ENCODE measurements at regions not wholly inside any gene's neighbourhood (a gene's known extent, or its start where the extent isn't known, plus 50 kb on each side); places are given as distances from the start of the nearest gene placed in this dataset.

DNA sequence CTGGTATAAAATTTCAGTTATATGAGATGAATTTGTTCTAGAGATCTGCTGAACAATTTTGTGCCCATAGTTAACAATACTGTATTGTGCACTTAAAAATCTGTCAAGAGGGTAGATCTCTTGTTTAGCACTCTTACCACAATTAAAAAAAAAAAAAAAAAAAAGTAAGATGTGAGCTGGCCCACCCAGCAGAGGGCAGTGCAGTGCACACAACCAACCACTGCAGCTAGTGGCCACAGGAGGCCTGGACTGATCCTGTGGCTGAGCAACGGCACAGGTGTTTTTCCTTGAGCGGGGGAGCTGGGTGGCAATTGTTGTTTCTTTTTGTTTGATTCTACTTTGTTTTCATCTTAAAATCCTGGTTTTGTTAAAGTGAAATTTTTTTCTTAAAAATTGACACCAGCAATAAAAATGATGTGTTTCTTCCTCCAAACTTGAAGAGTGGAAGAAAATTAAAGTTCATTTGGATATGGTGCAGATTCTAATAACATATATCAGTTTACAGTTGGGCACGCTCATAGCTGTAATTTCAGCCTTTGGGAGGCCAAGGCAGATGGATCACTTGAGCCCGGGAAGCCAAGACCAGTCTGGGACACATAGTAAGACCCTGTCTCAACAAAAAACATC, 171.1 kb upstream of the TBX20 start:
- H3K9ac ChIP-seq (ENCODE audit: low read depth, low read length) = no peak overlapping the region
- H2BK5ac ChIP-seq (ENCODE audit: low read depth, low read length, poor library complexity, severe bottlenecking) = no peak overlapping the region
- no peaks in the 10 kb centered on the region for H3K36me3 ChIP-seq (ENCODE audit: control insufficient read depth, insufficient read depth, low read length)
- no peak overlapping the region for H2BK20ac ChIP-seq (ENCODE audit: low read depth, low read length)
- ChIA-PET CTCF (interaction anchor here (0.6 to 2.0 kb wide), 8 partner anchors 9 to 199 kb away, joined by 3 to 19 read pairs (median 4); no protein-coding TSS in a partner anchor), POLR2A (ENCODE audit: unreplicated experiment) (interaction anchor here (0.6 to 0.7 kb wide), 3 partner anchors 12 to 560 kb away, joined by 3 to 6 read pairs (median 5); no protein-coding TSS in a partner anchor)
- no peaks in the 10 kb centered on the region for H3K27me3 ChIP-seq (ENCODE audit: control insufficient read depth, insufficient read depth, low read length)
- H3K27ac ChIP-seq (ENCODE audit: insufficient read depth, low read length) = no peak overlapping the region
- H2AFZ ChIP-seq (replicated peaks; ENCODE audit: low read length, poor library complexity) = no peak overlapping the region
- H3K9me3 ChIP-seq (ENCODE audit: control insufficient read depth, insufficient read depth, low read length) = no peaks in the 10 kb centered on the region
- H3K79me1 ChIP-seq (ENCODE audit: low read depth in 1 of 2, low read length in 2 of 2) = no peaks in the 10 kb centered on the region
- H3K56ac ChIP-seq (ENCODE audit: extremely low read depth, insufficient read depth, low read length) = no peak overlapping the region
- H4K5ac ChIP-seq (ENCODE audit: low read depth, low read length) = no peak overlapping the region
- no peak overlapping the region for H2BK120ac ChIP-seq (ENCODE audit: low read depth, low read length)
- no peaks in the 10 kb centered on the region for H3K4me1 ChIP-seq (ENCODE audit: control insufficient read depth, insufficient read depth, low read length)
- in situ Hi-C loops (cut with MboI; ENCODE audit: low sequenced_read_pairs) = loop anchor here (5.0 kb wide), 1 partner anchor 197 kb away; no protein-coding TSS in a partner anchor
- H3K23ac ChIP-seq (ENCODE audit: low read depth, low read length) = no peak overlapping the region
- no CpG with 5 or more reads among the region's 4 CpGs for WGBS, 2 experiments (ENCODE audit: extremely low coverage in 2 of 2, insufficient read length in 1 of 2)
- no peak overlapping the region for H4K91ac ChIP-seq (ENCODE audit: insufficient read depth, low read depth, low read length)
- dilution Hi-C loops (cut with HindIII; ENCODE audit: low sequenced_read_pairs, unreplicated experiment) = no loop called here
- no peak overlapping the region for H3K4ac ChIP-seq (ENCODE audit: low read depth, low read length)
- intact Hi-C loops (cut with micrococcal nuclease) = loop anchor here (1.0 to 5.0 kb wide), 5 partner anchors 95 to 552 kb away; partner anchors contain the start of gene SEPTIN7
- H4K20me1 ChIP-seq (ENCODE audit: insufficient read depth, low read length) = no peaks in the 10 kb centered on the region
- peak; percentile 78 for TF ChIP-seq SMC3 (IDR thresholded peaks at IDR 0.05; ENCODE audit: low read depth, low read length)
- TF ChIP-seq MXI1 (IDR thresholded peaks at IDR 0.05; ENCODE audit: borderline replicate concordance, low read depth, low read length) = no peak
- TF ChIP-seq POLR2A (IDR thresholded peaks at IDR 0.05; ENCODE audit: low read depth, low read length) = no peak
- no peak for TF ChIP-seq BHLHE40 (IDR thresholded peaks at IDR 0.05; ENCODE audit: low read depth, low read length)
- TF ChIP-seq MAZ (IDR thresholded peaks at IDR 0.05; ENCODE audit: borderline replicate concordance, low read depth, low read length) = no peak
- peak; percentile 57 for TF ChIP-seq RAD21 (IDR thresholded peaks at IDR 0.05; ENCODE audit: low read length)
- TF ChIP-seq, protein P1, sequence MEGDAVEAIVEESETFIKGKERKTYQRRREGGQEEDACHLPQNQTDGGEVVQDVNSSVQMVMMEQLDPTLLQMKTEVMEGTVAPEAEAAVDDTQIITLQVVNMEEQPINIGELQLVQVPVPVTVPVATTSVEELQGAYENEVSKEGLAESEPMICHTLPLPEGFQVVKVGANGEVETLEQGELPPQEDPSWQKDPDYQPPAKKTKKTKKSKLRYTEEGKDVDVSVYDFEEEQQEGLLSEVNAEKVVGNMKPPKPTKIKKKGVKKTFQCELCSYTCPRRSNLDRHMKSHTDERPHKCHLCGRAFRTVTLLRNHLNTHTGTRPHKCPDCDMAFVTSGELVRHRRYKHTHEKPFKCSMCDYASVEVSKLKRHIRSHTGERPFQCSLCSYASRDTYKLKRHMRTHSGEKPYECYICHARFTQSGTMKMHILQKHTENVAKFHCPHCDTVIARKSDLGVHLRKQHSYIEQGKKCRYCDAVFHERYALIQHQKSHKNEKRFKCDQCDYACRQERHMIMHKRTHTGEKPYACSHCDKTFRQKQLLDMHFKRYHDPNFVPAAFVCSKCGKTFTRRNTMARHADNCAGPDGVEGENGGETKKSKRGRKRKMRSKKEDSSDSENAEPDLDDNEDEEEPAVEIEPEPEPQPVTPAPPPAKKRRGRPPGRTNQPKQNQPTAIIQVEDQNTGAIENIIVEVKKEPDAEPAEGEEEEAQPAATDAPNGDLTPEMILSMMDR (conservative IDR thresholded peaks at IDR 0.05; ENCODE audit: low read depth, low read length) = peak; percentile 75
- no peak for TF ChIP-seq RFX5 (IDR thresholded peaks at IDR 0.05; ENCODE audit: low read depth, low read length)
- no peak for TF ChIP-seq RCOR1 (IDR thresholded peaks at IDR 0.05; ENCODE audit: insufficient replicate concordance, low read length)
- no peak for TF ChIP-seq NFE2L2 (IDR thresholded peaks at IDR 0.05; ENCODE audit: low read depth, low read length)
- H2AK9ac ChIP-seq (replicated peaks; ENCODE audit: low read depth, low read length, poor library complexity) = no peak overlapping the region
- no peak overlapping the region for H2BK15ac ChIP-seq (ENCODE audit: low read depth, low read length)
- DNase-seq (peak; percentile 43), ATAC-seq (ENCODE audit: low read depth) (peak; percentile 89)
- H3K4me2 ChIP-seq (ENCODE audit: low read depth, low read length) = no peak overlapping the region
- no TSS peak for BruUV-seq (replicated peaks)
- H2AK5ac ChIP-seq (ENCODE audit: low read depth, low read length) = no peak overlapping the region
- no peak overlapping the region for H3K18ac ChIP-seq (ENCODE audit: low read depth, low read length)
- H3K14ac ChIP-seq (replicated peaks; ENCODE audit: low read depth, low read length) = no peak overlapping the region
- H4K8ac ChIP-seq (ENCODE audit: low read depth in 2 of 2, low read length in 2 of 2) = no peak overlapping the region
- H3K9me1 ChIP-seq (ENCODE audit: insufficient read depth, low read length) = no peaks in the 10 kb centered on the region
- H3K4me3 ChIP-seq (ENCODE audit: insufficient read depth, low read depth, low read length) = no peak overlapping the region

All from IMR-90 (cell line).